ENCODE measurements at regions not wholly inside any gene's neighbourhood (a gene's known extent, or its start where the extent isn't known, plus 50 kb on each side); places are given as distances from the start of the nearest gene placed in this dataset.

GRCh38 chr5:23579566-23579965 lies 72.2 kb downstream of the PRDM9 start:
- DNase-seq (ENCODE audit: low read depth, low spot score), result no peak
- CTCF ChIA-PET, result no interaction called here
- no peak overlapping the region for H3K4me3 ChIP-seq (ENCODE audit: low read depth, low read length)
- TF ChIP-seq CTCF (IDR thresholded peaks at IDR 0.05; ENCODE audit: insufficient read depth, low read length, missing control alignments), result no peak
- POLR2A ChIA-PET, result no interaction called here

GRCh38 chr5:23583081-23583480 lies 75.7 kb downstream of the PRDM9 start:
- ChIA-PET CTCF (no interaction called here), POLR2A (no interaction called here)
- no peak for DNase-seq (ENCODE audit: low read depth, low spot score)
- no peak for TF ChIP-seq CTCF (IDR thresholded peaks at IDR 0.05; ENCODE audit: insufficient read depth, low read length, missing control alignments)
- H3K4me3 ChIP-seq (ENCODE audit: low read depth, low read length), result no peak overlapping the region

GRCh38 chr5:23588841-23589326 lies 81.5 kb downstream of the PRDM9 start:
- no peak for DNase-seq (ENCODE audit: low read depth, low spot score)
- TF ChIP-seq CTCF (IDR thresholded peaks at IDR 0.05; ENCODE audit: insufficient read depth, low read length, missing control alignments), result no peak
- no peak overlapping the region for H3K4me3 ChIP-seq (ENCODE audit: low read depth, low read length)
- ChIA-PET POLR2A (no interaction called here), CTCF (no interaction called here)

- no peak overlapping the region for H3K4me3 ChIP-seq (ENCODE audit: low read depth, low read length)
- ChIA-PET POLR2A (no interaction called here), CTCF (no interaction called here)
- no peak for DNase-seq (ENCODE audit: low read depth, low spot score)
- TF ChIP-seq CTCF (IDR thresholded peaks at IDR 0.05; ENCODE audit: insufficient read depth, low read length, missing control alignments), result no peak
These were observed 83.8 kb downstream of the PRDM9 start for GRCh38 chr5:23591250-23591649.

- no peak overlapping the region for H3K4me3 ChIP-seq (ENCODE audit: low read depth, low read length)
- TF ChIP-seq CTCF (IDR thresholded peaks at IDR 0.05; ENCODE audit: insufficient read depth, low read length, missing control alignments), result no peak
- ChIA-PET POLR2A (no interaction called here), CTCF (no interaction called here)
- no peak for DNase-seq (ENCODE audit: low read depth, low spot score)
These were observed 99.5 kb downstream of the PRDM9 start for GRCh38 chr5:23606927-23607326.

- H3K4me3 ChIP-seq (ENCODE audit: low read depth, low read length), result no peak overlapping the region
- TF ChIP-seq CTCF (IDR thresholded peaks at IDR 0.05; ENCODE audit: insufficient read depth, low read length, missing control alignments), result no peak
- no peak for DNase-seq (ENCODE audit: low read depth, low spot score)
- CTCF ChIA-PET, result no interaction called here
- POLR2A ChIA-PET, result no interaction called here
These were observed 105.3 kb downstream of the PRDM9 start for GRCh38 chr5:23612701-23613100.

All from AG04449 (cell line).